Mesendoderm (in vitro differentiated cells): ENCODE measurements at regions not wholly inside any gene's neighbourhood (a gene's known extent, or its start where the extent isn't known, plus 50 kb on each side); places are given as distances from the start of the nearest gene placed in this dataset.

Experiments used
- DNase-seq: peaks from one replicate; pipeline ENCODE4 v3.0.0; 2013
- H2AK5ac ChIP-seq: 2 replicates; pipeline ENCODE4 v1.6.1; 2013; ENCODE audit warnings: low read length, inconsistent platforms
- H2BK120ac ChIP-seq: 2 replicates; pipeline ENCODE4 v1.6.1; 2013; ENCODE audit warnings: low read depth, mild to moderate bottlenecking, low read length, moderate library complexity, mixed read lengths
- H2BK15ac ChIP-seq: replicated peaks from 2 replicates; pipeline ENCODE4 v1.6.1; 2013; ENCODE audit warnings: low read depth, mild to moderate bottlenecking, moderate library complexity
- H2BK5ac ChIP-seq: 2 replicates; pipeline ENCODE4 v1.6.1; 2013; ENCODE audit warnings: low read length, inconsistent platforms
- H3K18ac ChIP-seq: 2 replicates; pipeline ENCODE4 v1.6.1; 2013; ENCODE audit warnings: mild to moderate bottlenecking, low read length, mixed read lengths
- H3K23ac ChIP-seq: one replicate; pipeline ENCODE4 v1.6.1; 2013; ENCODE audit warnings: low read length
- H3K27ac ChIP-seq: 2 replicates; pipeline ENCODE4 v1.5.1; 2013; ENCODE audit warnings: low read depth, mild to moderate bottlenecking, inconsistent platforms, low read length, moderate library complexity
- H3K27me3 ChIP-seq: 2 replicates; pipeline ENCODE4 v1.6.1; 2013; ENCODE audit warnings: low read length, control low read depth, mild to moderate bottlenecking, inconsistent platforms; ENCODE audit not compliant: insufficient read depth, poor library complexity
- H3K36me3 ChIP-seq: 2 replicates; pipeline ENCODE4 v1.6.1; 2013; ENCODE audit warnings: low read length, inconsistent platforms; ENCODE audit not compliant: control insufficient read depth, insufficient read depth
- H3K4ac ChIP-seq: one replicate; pipeline ENCODE4 v1.6.1; 2013; ENCODE audit warnings: low read depth, mild to moderate bottlenecking, low read length, moderate library complexity
- H3K4me1 ChIP-seq: 2 replicates; pipeline ENCODE4 v1.6.1; 2013; ENCODE audit warnings: low read depth, low read length, inconsistent platforms; ENCODE audit not compliant: control insufficient read depth
- H3K4me2 ChIP-seq: 2 replicates; pipeline ENCODE4 v1.6.1; 2013; ENCODE audit warnings: low read length
- H3K4me3 ChIP-seq: 2 replicates; pipeline ENCODE4 v1.5.1; 2013; ENCODE audit warnings: mild to moderate bottlenecking, low read length
- H3K56ac ChIP-seq: one replicate; pipeline ENCODE4 v1.6.1; 2013; ENCODE audit warnings: low read length
- H3K79me1 ChIP-seq: 2 replicates; pipeline ENCODE4 v1.6.1; 2013; ENCODE audit warnings: low read length, inconsistent platforms
- H3K79me2 ChIP-seq: 2 replicates; pipeline ENCODE4 v1.6.1; 2013; ENCODE audit warnings: mild to moderate bottlenecking, low read length; ENCODE audit not compliant: control insufficient read depth, insufficient read depth
- H3K9ac ChIP-seq: 2 replicates; pipeline ENCODE4 v1.6.1; 2013; ENCODE audit warnings: low read length, inconsistent platforms
- H4K5ac ChIP-seq: one replicate; pipeline ENCODE4 v1.6.1; 2013; ENCODE audit warnings: low read length
- H4K8ac ChIP-seq: one replicate; pipeline ENCODE4 v1.6.1; 2013; ENCODE audit warnings: low read depth, mild to moderate bottlenecking, control low read depth, low read length, moderate library complexity
- WGBS: extraction: QIAGEN DNeasy Blood & Tissue Kit; methylation state at CpG from one replicate; pipeline ENCODE4 v1.1.7; 2013; ENCODE audit warnings: low lambda C conversion rate, missing lambda C conversion rate; ENCODE audit not compliant: insufficient coverage; ENCODE audit errors: extremely low coverage; 5-methylcytosine and 5-hydroxymethylcytosine counted together

- DNase-seq: peak; percentile 97
- Histone ChIP-seq H3K27me3 (no peaks in the 10 kb centered on the region), H3K23ac (no peak overlapping the region), H4K5ac (no peak overlapping the region), H3K79me2 (no peaks in the 10 kb centered on the region), H2AK5ac (no peak overlapping the region), H2BK120ac (no peak overlapping the region), H3K4me3 (no peak overlapping the region), H2BK5ac (peak overlapping the region; percentile 95), H3K56ac (no peak overlapping the region), H3K4me1 (no peaks in the 10 kb centered on the region), H3K4ac (peak overlapping the region; percentile 16), H3K4me2 (no peak overlapping the region), H3K79me1 (no peaks in the 10 kb centered on the region), H3K36me3 (no peaks in the 10 kb centered on the region), H3K9ac (no peak overlapping the region), H3K18ac (no peak overlapping the region), H4K8ac (no peak overlapping the region), H2BK15ac (no peak overlapping the region), H3K27ac (peak overlapping the region; percentile 96)
- no CpG with 5 or more reads among the region's 2 CpGs for WGBS
These were observed 825.3 kb upstream of the MBL2 start for GRCh38 chr10:53597835-53598251.

GRCh38 chr10:53580465-53580864 lies 807.9 kb upstream of the MBL2 start:
- Histone ChIP-seq H2AK5ac (no peak overlapping the region), H3K79me2 (no peaks in the 10 kb centered on the region), H4K5ac (no peak overlapping the region), H3K4ac (no peak overlapping the region), H3K36me3 (no peaks in the 10 kb centered on the region), H3K9ac (no peak overlapping the region), H3K4me1 (no peaks in the 10 kb centered on the region), H3K23ac (no peak overlapping the region), H3K4me2 (no peak overlapping the region), H3K27ac (no peak overlapping the region), H3K4me3 (no peak overlapping the region), H4K8ac (no peak overlapping the region), H3K79me1 (no peaks in the 10 kb centered on the region), H3K18ac (no peak overlapping the region), H3K56ac (no peak overlapping the region), H2BK120ac (no peak overlapping the region), H2BK5ac (no peak overlapping the region), H2BK15ac (no peak overlapping the region), H3K27me3 (no peaks in the 10 kb centered on the region)
- WGBS: no CpG with 5 or more reads among the region's 2 CpGs
- no peak for DNase-seq

GRCh38 chr10:53579773-53580172 lies 807.2 kb upstream of the MBL2 start:
- no peak overlapping the region for H3K4me3 ChIP-seq
- H2BK15ac ChIP-seq: no peak overlapping the region
- H3K79me1 ChIP-seq: no peaks in the 10 kb centered on the region
- H2BK5ac ChIP-seq: no peak overlapping the region
- no peak overlapping the region for H3K9ac ChIP-seq
- DNase-seq: no peak
- no peaks in the 10 kb centered on the region for H3K27me3 ChIP-seq
- H3K4me1 ChIP-seq: no peaks in the 10 kb centered on the region
- no peak overlapping the region for H3K18ac ChIP-seq
- no peaks in the 10 kb centered on the region for H3K36me3 ChIP-seq
- no peak overlapping the region for H3K56ac ChIP-seq
- H3K4me2 ChIP-seq: no peak overlapping the region
- H3K79me2 ChIP-seq: no peaks in the 10 kb centered on the region
- no peak overlapping the region for H2AK5ac ChIP-seq
- H2BK120ac ChIP-seq: no peak overlapping the region
- no CpG with 5 or more reads among the region's 1 CpG for WGBS
- no peak overlapping the region for H3K27ac ChIP-seq
- no peak overlapping the region for H3K4ac ChIP-seq
- H4K5ac ChIP-seq: no peak overlapping the region
- no peak overlapping the region for H4K8ac ChIP-seq
- no peak overlapping the region for H3K23ac ChIP-seq

- Histone ChIP-seq H3K36me3 (no peaks in the 10 kb centered on the region), H3K4me2 (no peak overlapping the region), H3K56ac (peak overlapping the region; percentile 5), H3K23ac (no peak overlapping the region), H3K79me2 (no peaks in the 10 kb centered on the region), H2BK15ac (no peak overlapping the region), H3K9ac (no peak overlapping the region), H2BK120ac (no peak overlapping the region), H4K8ac (no peak overlapping the region), H3K4me1 (no peaks in the 10 kb centered on the region), H3K27me3 (no peaks in the 10 kb centered on the region), H4K5ac (no peak overlapping the region), H3K79me1 (no peaks in the 10 kb centered on the region), H3K18ac (no peak overlapping the region), H3K4ac (no peak overlapping the region), H3K4me3 (no peak overlapping the region), H3K27ac (no peak overlapping the region), H2BK5ac (no peak overlapping the region), H2AK5ac (no peak overlapping the region)
- no peak for DNase-seq
- WGBS: no CpG with 5 or more reads among the region's 3 CpGs
These were observed 801.4 kb upstream of the MBL2 start for GRCh38 chr10:53574024-53574423.

GRCh38 chr10:53573498-53573897 lies 800.9 kb upstream of the MBL2 start:
- Histone ChIP-seq H3K36me3 (no peaks in the 10 kb centered on the region), H3K18ac (no peak overlapping the region), H3K79me1 (no peaks in the 10 kb centered on the region), H3K27me3 (no peaks in the 10 kb centered on the region), H4K5ac (no peak overlapping the region), H4K8ac (no peak overlapping the region), H2AK5ac (no peak overlapping the region), H3K27ac (no peak overlapping the region), H3K56ac (no peak overlapping the region), H2BK120ac (no peak overlapping the region), H3K4me1 (no peaks in the 10 kb centered on the region), H3K4me2 (no peak overlapping the region), H3K23ac (no peak overlapping the region), H2BK15ac (no peak overlapping the region), H3K4ac (no peak overlapping the region), H3K79me2 (no peaks in the 10 kb centered on the region), H2BK5ac (no peak overlapping the region), H3K9ac (no peak overlapping the region), H3K4me3 (no peak overlapping the region)
- DNase-seq: no peak

GRCh38 chr10:53572799-53573198 lies 800.2 kb upstream of the MBL2 start:
- Histone ChIP-seq H3K56ac (no peak overlapping the region), H3K4ac (no peak overlapping the region), H3K27me3 (no peaks in the 10 kb centered on the region), H4K8ac (no peak overlapping the region), H3K4me2 (no peak overlapping the region), H4K5ac (no peak overlapping the region), H3K79me1 (no peaks in the 10 kb centered on the region), H2AK5ac (no peak overlapping the region), H2BK15ac (no peak overlapping the region), H3K9ac (no peak overlapping the region), H3K18ac (no peak overlapping the region), H3K79me2 (no peaks in the 10 kb centered on the region), H3K27ac (no peak overlapping the region), H3K4me3 (no peak overlapping the region), H3K23ac (no peak overlapping the region), H3K36me3 (no peaks in the 10 kb centered on the region), H2BK5ac (no peak overlapping the region), H3K4me1 (no peaks in the 10 kb centered on the region), H2BK120ac (no peak overlapping the region)
- WGBS: no CpG with 5 or more reads among the region's 1 CpG
- no peak for DNase-seq
